Stimulated activated CD4-positive, alpha-beta T cell treated with anti-CD3 and anti-CD28 coated beads, Interleukin-15, amount 100 ng/mL, for 1 hour (primary cell): ENCODE measurements at regions not wholly inside any gene's neighbourhood (a gene's known extent, or its start where the extent isn't known, plus 50 kb on each side); places are given as distances from the start of the nearest gene placed in this dataset.
"Not testable (repeated sequence)": the region's sequence is repeated elsewhere in the genome, so short reads cannot be mapped to it uniquely, and the experiment has no call there.

Source experiments
- DNase-seq, 2 donors: peaks; one replicate each; pipeline ENCODE4 v3.0.0-alpha.2; 2020; ENCODE audit warnings: low read depth in 1 of 2, low spot score in 1 of 2

- DNase-seq: not testable (repeated sequence)
Observed at GRCh38 chr15:20020588-20020987, 521.0 kb downstream of the GOLGA6L6 start.

- DNase-seq: not testable (repeated sequence)
Observed at GRCh38 chr15:20019758-20020157, 521.8 kb downstream of the GOLGA6L6 start.

GRCh38 chr15:20017581-20017980 lies 524.0 kb downstream of the GOLGA6L6 start:
- not testable (repeated sequence) for DNase-seq

- DNase-seq: not testable (repeated sequence)
Observed at GRCh38 chr15:20016941-20017340, 524.7 kb downstream of the GOLGA6L6 start.

GRCh38 chr15:20012837-20013236 lies 528.8 kb downstream of the GOLGA6L6 start:
- not testable (repeated sequence) for DNase-seq

GRCh38 chr15:20010759-20011158 lies 530.8 kb downstream of the GOLGA6L6 start:
- not testable (repeated sequence) for DNase-seq

- DNase-seq: not testable (repeated sequence)
Observed at GRCh38 chr15:20009619-20010018, 532.0 kb downstream of the GOLGA6L6 start.

GRCh38 chr15:20007338-20007737 lies 534.3 kb downstream of the GOLGA6L6 start:
- DNase-seq: not testable (repeated sequence)

GRCh38 chr15:20003471-20003870 lies 538.1 kb downstream of the GOLGA6L6 start:
- not testable (repeated sequence) for DNase-seq

- not testable (repeated sequence) for DNase-seq
Observed at GRCh38 chr15:20002560-20002959, 539.0 kb downstream of the GOLGA6L6 start.

GRCh38 chr15:19996574-19997194 lies 544.9 kb downstream of the GOLGA6L6 start:
- DNase-seq: not testable (repeated sequence)

- DNase-seq: not testable (repeated sequence)
Observed at GRCh38 chr15:19995296-19995695, 546.3 kb downstream of the GOLGA6L6 start.

- no peak for DNase-seq
Observed at GRCh38 chr15:19992428-19992827, 549.2 kb downstream of the GOLGA6L6 start.

- DNase-seq: no peak
Observed at GRCh38 chr15:19988094-19988660, 553.4 kb downstream of the GOLGA6L6 start.

GRCh38 chr15:19987389-19988048 lies 554.1 kb downstream of the GOLGA6L6 start:
- no peak for DNase-seq

- DNase-seq: no peak
Observed at GRCh38 chr15:19984101-19984500, 557.5 kb downstream of the GOLGA6L6 start.

GRCh38 chr15:19974998-19975397 lies 566.6 kb downstream of the GOLGA6L6 start:
- no peak for DNase-seq

- peak in 1 of 2 donors; percentile 3 for DNase-seq
Observed at GRCh38 chr15:19973718-19974117, 567.9 kb downstream of the GOLGA6L6 start.

GRCh38 chr15:19972582-19972981 lies 569.0 kb downstream of the GOLGA6L6 start:
- not testable (repeated sequence) for DNase-seq

- not testable (repeated sequence) for DNase-seq
Observed at GRCh38 chr15:19965574-19965973, 576.0 kb downstream of the GOLGA6L6 start.

GRCh38 chr15:19964480-19964879 lies 577.1 kb downstream of the GOLGA6L6 start:
- DNase-seq: not testable (repeated sequence)

GRCh38 chr15:19956124-19956796 lies 585.3 kb downstream of the GOLGA6L6 start:
- no peak for DNase-seq
